ENCODE measurements at regions not wholly inside any gene's neighbourhood (a gene's known extent, or its start where the extent isn't known, plus 50 kb on each side); places are given as distances from the start of the nearest gene placed in this dataset.

DNA sequence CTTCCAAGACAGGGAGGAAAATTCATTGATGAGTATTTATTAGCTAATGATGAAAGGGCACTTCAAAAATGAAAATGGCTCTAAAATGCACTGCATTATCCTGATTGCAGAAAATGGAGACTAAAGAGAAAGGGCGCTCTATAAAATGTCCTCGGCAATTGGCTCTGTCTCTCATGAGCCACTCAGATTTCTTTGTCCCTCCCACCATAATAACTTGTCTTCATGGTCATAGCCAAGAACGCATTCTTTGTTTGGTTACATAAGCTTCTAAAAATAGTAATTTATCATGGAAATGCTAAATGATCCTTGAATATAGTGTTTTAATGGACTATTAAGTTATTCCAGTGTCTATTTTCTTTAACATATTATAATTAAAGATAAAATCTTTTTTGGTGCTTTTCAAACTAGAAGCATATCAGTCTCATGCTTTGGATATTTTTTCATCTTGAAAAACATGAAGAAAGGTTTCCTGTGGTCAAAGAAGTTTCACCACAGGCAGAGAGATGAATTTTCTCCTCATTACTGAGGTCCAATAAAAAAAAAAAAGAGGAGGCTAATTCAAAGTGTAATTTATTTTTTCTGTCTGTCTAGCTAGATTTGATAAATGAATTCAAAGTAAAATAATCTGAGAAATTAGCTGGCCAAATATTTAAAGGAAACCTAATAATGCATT, 238.1 kb upstream of the BLID start:
- in situ Hi-C loops (cut with MboI), result no loop called here
- TF ChIP-seq ZNF639 (CRISPR knock-in tag; conservative IDR thresholded peaks at IDR 0.05 in 1 of 2, IDR thresholded peaks at IDR 0.05 in 1 of 2), result no peak
- no peak for TF ChIP-seq FOXK2 (conservative IDR thresholded peaks at IDR 0.05 in 1 of 2, IDR thresholded peaks at IDR 0.05 in 1 of 2; ENCODE audit: low read depth in 2 of 2)
- TF ChIP-seq SMAD3 (CRISPR knock-in tag; conservative IDR thresholded peaks at IDR 0.05), result no peak
- no peak for TF ChIP-seq TAF7 (tag; IDR thresholded peaks at IDR 0.05)
- no peak for TF ChIP-seq ZNF134 (CRISPR knock-in tag; conservative IDR thresholded peaks at IDR 0.05)
- no peak for TF ChIP-seq ZNF140 (CRISPR knock-in tag; IDR thresholded peaks at IDR 0.05)
- TF ChIP-seq ZNF445 (CRISPR knock-in tag; IDR thresholded peaks at IDR 0.05; ENCODE audit: low read depth), result no peak
- TF ChIP-seq, protein P1, sequence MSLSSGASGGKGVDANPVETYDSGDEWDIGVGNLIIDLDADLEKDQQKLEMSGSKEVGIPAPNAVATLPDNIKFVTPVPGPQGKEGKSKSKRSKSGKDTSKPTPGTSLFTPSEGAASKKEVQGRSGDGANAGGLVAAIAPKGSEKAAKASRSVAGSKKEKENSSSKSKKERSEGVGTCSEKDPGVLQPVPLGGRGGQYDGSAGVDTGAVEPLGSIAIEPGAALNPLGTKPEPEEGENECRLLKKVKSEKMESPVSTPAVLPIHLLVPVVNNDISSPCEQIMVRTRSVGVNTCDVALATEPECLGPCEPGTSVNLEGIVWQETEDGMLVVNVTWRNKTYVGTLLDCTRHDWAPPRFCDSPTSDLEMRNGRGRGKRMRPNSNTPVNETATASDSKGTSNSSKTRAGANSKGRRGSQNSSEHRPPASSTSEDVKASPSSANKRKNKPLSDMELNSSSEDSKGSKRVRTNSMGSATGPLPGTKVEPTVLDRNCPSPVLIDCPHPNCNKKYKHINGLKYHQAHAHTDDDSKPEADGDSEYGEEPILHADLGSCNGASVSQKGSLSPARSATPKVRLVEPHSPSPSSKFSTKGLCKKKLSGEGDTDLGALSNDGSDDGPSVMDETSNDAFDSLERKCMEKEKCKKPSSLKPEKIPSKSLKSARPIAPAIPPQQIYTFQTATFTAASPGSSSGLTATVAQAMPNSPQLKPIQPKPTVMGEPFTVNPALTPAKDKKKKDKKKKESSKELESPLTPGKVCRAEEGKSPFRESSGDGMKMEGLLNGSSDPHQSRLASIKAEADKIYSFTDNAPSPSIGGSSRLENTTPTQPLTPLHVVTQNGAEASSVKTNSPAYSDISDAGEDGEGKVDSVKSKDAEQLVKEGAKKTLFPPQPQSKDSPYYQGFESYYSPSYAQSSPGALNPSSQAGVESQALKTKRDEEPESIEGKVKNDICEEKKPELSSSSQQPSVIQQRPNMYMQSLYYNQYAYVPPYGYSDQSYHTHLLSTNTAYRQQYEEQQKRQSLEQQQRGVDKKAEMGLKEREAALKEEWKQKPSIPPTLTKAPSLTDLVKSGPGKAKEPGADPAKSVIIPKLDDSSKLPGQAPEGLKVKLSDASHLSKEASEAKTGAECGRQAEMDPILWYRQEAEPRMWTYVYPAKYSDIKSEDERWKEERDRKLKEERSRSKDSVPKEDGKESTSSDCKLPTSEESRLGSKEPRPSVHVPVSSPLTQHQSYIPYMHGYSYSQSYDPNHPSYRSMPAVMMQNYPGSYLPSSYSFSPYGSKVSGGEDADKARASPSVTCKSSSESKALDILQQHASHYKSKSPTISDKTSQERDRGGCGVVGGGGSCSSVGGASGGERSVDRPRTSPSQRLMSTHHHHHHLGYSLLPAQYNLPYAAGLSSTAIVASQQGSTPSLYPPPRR (CRISPR knock-in tag; IDR thresholded peaks at IDR 0.05; ENCODE audit: borderline replicate concordance), result no peak
- TF ChIP-seq BMI1 (IDR thresholded peaks at IDR 0.05; ENCODE audit: low read length), result no peak
- TF ChIP-seq ZBTB17 (CRISPR knock-in tag; IDR thresholded peaks at IDR 0.05), result no peak
- no peak for TF ChIP-seq HEY1 (CRISPR knock-in tag; IDR thresholded peaks at IDR 0.05; ENCODE audit: borderline replicate concordance)
- no peak for TF ChIP-seq KLF13 (tag; IDR thresholded peaks at IDR 0.05; ENCODE audit: borderline replicate concordance, low read depth)
- Histone ChIP-seq H3K9me1 (ENCODE audit: control insufficient read depth, insufficient read depth, low read length) (no peaks in the 10 kb centered on the region), H3K27me3 (ENCODE audit: control insufficient read depth in 2 of 2, insufficient read depth in 2 of 2, low read length in 2 of 2) (no peaks in the 10 kb centered on the region), H2AFZ (ENCODE audit: low read depth, low read length) (no peak overlapping the region), H3K79me2 (ENCODE audit: control insufficient read depth, insufficient read depth, low read length) (no peaks in the 10 kb centered on the region), H3K36me3 (ENCODE audit: control insufficient read depth, insufficient read depth, low read length) (no peaks in the 10 kb centered on the region), H3K4me3 (no peak overlapping the region), H3K9me3 (replicated peaks; ENCODE audit: control insufficient read depth, insufficient read depth, low read depth, low read length) (no peaks in the 10 kb centered on the region), H3K4me1 (replicated peaks in 1 of 2; ENCODE audit: control insufficient read depth in 2 of 2, insufficient read depth in 2 of 2, low read length in 2 of 2) (no peaks in the 10 kb centered on the region), H3K27ac (ENCODE audit: extremely low read depth, low read depth, low read length) (no peak overlapping the region), H4K20me1 (replicated peaks; ENCODE audit: control insufficient read depth, insufficient read depth, low read length) (no peaks in the 10 kb centered on the region), H3K4me2 (ENCODE audit: insufficient read depth, low read length) (no peak overlapping the region), H3K9ac (ENCODE audit: insufficient read depth in 1 of 2, low read depth in 2 of 2, low read length in 2 of 2) (no peak overlapping the region)
- FAIRE-seq (no peak), ATAC-seq (no peak), DNase-seq (ENCODE audit: extremely low read depth in 1 of 4, low spot score in 3 of 4) (no peak)
- no TSS peak for BruUV-seq (replicated peaks)
- 0% methylated on average over 3 of the region's 3 CpGs for WGBS (ENCODE audit: insufficient coverage, low coverage, missing lambda C conversion rate)
- intact Hi-C loops (cut with micrococcal nuclease), result no loop called here
- ChIA-PET POLR2A (no interaction called here), CTCF (ENCODE audit: low intra/inter-chr PET ratio) (no interaction called here)

All from K562 (cell line).